Bronchial epithelial cell (primary cell): ENCODE measurements at regions not wholly inside any gene's neighbourhood (a gene's known extent, or its start where the extent isn't known, plus 50 kb on each side); places are given as distances from the start of the nearest gene placed in this dataset.
A peak's percentile ranks its signal among the peaks of the same experiment; 100 is the strongest.

Experiments used
- DNase-seq: peaks from one replicate; pipeline ENCODE4 v3.0.0-alpha.2; 2010; ENCODE audit warnings: low read depth
- FAIRE-seq: peaks from 2 replicates; lab custom pipeline; 2011; peaks lifted over from hg19 to GRCh38; lab: Jason Lieb, UNC
- H3K27me3 ChIP-seq: 2 replicates; pipeline ENCODE4 v1.5.1; 2011; ENCODE audit warnings: low read length; ENCODE audit not compliant: control insufficient read depth, insufficient read depth
- H3K36me3 ChIP-seq: 2 replicates; pipeline ENCODE4 v1.5.1; 2011; ENCODE audit warnings: low read length; ENCODE audit not compliant: control insufficient read depth, insufficient read depth
- H3K4me3 ChIP-seq: 2 replicates; pipeline ENCODE4 v1.5.1; 2011; ENCODE audit warnings: mild to moderate bottlenecking, low read depth, low read length, control low read depth
- CTCF ChIP-seq: IDR thresholded peaks from 2 replicates; pipeline ENCODE4 v1.5.1; 2011; ENCODE audit warnings: mild to moderate bottlenecking, moderate library complexity, low read length, control low read depth, inconsistent platforms; ENCODE audit not compliant: insufficient read depth, severe bottlenecking

GRCh38 chr7:124457841-124458240, 307.8 kb downstream of the GPR37 start:
- Histone ChIP-seq H3K36me3 (no peaks in the 10 kb centered on the region), H3K4me3 (no peak overlapping the region), H3K27me3 (no peaks in the 10 kb centered on the region)
- FAIRE-seq (no peak), DNase-seq (peak; percentile 57)
- TF ChIP-seq CTCF, result no peak

DNA sequence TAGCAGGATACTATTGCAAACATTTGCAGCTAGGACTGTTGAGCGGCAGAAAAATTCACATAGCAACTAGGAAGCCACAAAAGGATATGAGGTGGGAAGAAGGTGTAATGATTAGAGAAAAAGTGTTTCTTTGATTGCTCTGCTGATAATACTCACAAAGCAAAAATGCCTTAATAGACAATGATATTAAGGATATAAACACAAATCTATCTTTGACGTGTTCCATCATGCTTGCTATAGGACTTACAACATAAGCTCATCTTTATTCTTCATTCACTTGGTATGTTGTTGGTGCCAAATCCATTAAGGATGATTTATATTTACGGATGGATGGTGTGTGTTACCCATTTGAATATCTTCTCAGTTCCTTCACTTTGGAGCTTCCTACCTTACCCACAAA, 309.3 kb downstream of the GPR37 start:
- FAIRE-seq (no peak), DNase-seq (peak; percentile 17)
- no peaks in the 10 kb centered on the region for H3K27me3 ChIP-seq
- no peak for TF ChIP-seq CTCF
- H3K4me3 ChIP-seq, result no peak overlapping the region
- no peaks in the 10 kb centered on the region for H3K36me3 ChIP-seq

DNA sequence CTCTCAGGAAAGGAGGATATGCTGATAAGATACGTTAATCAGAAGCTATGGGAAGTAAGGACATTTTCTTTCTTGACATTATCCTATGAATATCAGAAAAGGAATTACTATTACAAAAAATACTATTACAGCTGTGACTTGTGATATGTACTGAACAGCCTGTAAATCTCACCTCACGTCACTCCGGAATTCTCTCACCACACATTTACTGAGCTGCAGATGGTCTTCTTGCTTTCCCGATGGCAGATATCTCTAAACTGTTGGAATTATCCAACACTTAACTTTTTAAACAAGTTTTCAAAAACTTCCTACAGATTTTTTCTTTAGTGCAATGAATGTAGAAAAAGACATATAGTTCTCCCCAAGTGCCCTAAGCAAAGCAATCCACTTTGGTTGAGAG, 313.4 kb downstream of the GPR37 start:
- DNase-seq, result no peak
- Histone ChIP-seq H3K4me3 (no peak overlapping the region), H3K27me3 (no peaks in the 10 kb centered on the region), H3K36me3 (no peaks in the 10 kb centered on the region)
- FAIRE-seq, result no peak
- TF ChIP-seq CTCF, result no peak

GRCh38 chr7:124449896-124450295, 315.7 kb downstream of the GPR37 start:
- Histone ChIP-seq H3K36me3 (no peaks in the 10 kb centered on the region), H3K27me3 (no peaks in the 10 kb centered on the region), H3K4me3 (no peak overlapping the region)
- no peak for TF ChIP-seq CTCF
- FAIRE-seq, result no peak
- no peak for DNase-seq

DNA sequence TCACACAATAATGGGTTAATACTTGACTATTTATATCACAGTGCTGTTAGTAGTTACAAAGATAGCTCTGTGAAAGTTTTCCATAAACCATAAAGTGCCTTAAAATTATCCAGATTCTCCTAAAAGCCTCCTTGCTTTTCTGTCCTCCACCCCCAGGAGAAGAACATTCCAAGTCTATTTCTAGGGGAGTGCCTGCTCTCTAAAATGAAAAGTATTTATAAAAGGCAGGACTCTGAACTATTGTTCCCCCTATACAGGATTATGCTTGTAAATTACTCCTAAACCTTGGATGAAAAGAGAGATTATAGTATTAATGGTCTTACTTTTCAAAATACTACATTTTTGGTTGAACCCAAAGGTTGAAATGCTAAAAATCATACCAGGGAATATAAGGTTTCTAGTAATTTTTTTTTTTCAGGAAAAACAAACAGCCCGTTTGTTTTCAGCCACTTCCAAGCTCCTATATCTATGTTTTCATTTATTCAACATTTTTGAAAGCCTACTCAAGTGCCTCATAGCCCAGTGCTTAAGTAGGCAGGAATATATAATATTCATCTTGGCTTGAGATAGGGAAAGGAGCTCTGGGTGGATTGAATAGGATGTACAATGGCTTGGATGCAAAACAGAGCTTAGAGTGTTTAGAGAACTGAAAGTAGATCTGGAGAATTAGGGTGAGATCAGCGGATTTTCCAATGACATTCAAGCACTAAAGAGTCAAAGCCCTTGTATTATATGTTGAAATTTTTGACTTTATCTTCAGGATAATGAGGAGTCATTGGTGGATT, 320.7 kb downstream of the GPR37 start:
- Histone ChIP-seq H3K36me3 (no peaks in the 10 kb centered on the region), H3K4me3 (no peak overlapping the region), H3K27me3 (no peaks in the 10 kb centered on the region)
- no peak for TF ChIP-seq CTCF
- no peak for FAIRE-seq
- DNase-seq, result no peak

- H3K27me3 ChIP-seq, result no peaks in the 10 kb centered on the region
- FAIRE-seq (no peak), DNase-seq (no peak)
- TF ChIP-seq CTCF, result no peak
- H3K4me3 ChIP-seq, result no peak overlapping the region
- no peaks in the 10 kb centered on the region for H3K36me3 ChIP-seq
Measured at GRCh38 chr7:124443762-124444161, 321.8 kb downstream of the GPR37 start.
